ENCODE measurements at regions not wholly inside any gene's neighbourhood (a gene's known extent, or its start where the extent isn't known, plus 50 kb on each side); places are given as distances from the start of the nearest gene placed in this dataset.

DNA sequence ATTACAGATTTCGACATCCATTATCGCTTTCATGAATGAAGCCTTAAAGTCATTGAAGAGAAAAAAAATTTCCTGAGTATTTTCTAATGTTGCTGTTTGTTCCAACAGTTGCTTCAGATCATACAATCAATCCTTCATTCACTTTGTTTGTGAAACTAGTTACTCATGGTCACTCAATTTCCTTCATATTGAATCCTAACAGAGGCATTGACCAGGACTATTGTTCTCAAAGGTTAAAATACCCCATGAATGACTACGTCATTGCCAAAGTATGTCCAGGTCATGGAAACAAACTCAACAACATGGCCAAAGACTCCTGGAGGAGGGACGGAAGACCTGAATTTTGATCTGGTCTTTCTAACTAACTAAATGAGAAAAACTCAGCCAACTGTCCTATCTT lies 54.0 kb upstream of the ABCB5 start:
- TF ChIP-seq GATA2 (IDR thresholded peaks at IDR 0.05; ENCODE audit: low read depth, low read length) (no peak), GATA3 (IDR thresholded peaks at IDR 0.05; ENCODE audit: low read depth, low read length) (no peak)
